SU-DHL-6 (cell line): ENCODE measurements at regions not wholly inside any gene's neighbourhood (a gene's known extent, or its start where the extent isn't known, plus 50 kb on each side); places are given as distances from the start of the nearest gene placed in this dataset.

Source experiments
- H2AFZ ChIP-seq: fragments of 200-600 bp; sonication (generic); 2 replicates; pipeline ENCODE4 v1.6.1; 2014; ENCODE audit warnings: low read depth, mild to moderate bottlenecking, moderate library complexity, mixed read lengths, antibody characterized with exemption, low read length; ENCODE audit not compliant: severe bottlenecking
- H3F3A ChIP-seq: fragments of 200-600 bp; shearing (Covaris generic); 2 replicates; pipeline ENCODE4 v1.6.0; 2016; ENCODE audit warnings: antibody characterized with exemption, mild to moderate bottlenecking; ENCODE audit not compliant: insufficient read depth
- H3K27ac ChIP-seq: fragments of 200-600 bp; sonication (generic); 2 replicates; pipeline ENCODE4 v1.5.1; 2016; ENCODE audit warnings: low read depth, mild to moderate bottlenecking, low read length, moderate library complexity, mixed read lengths
- H3K27me3 ChIP-seq: fragments of 200-600 bp; sonication (generic), shearing (Covaris generic); 2 replicates; pipeline ENCODE4 v1.6.0; 2014; ENCODE audit warnings: mild to moderate bottlenecking, low read length
- H3K36me3 ChIP-seq: fragments of 200-600 bp; sonication (generic); 2 replicates; pipeline ENCODE4 v1.6.1; 2014; ENCODE audit warnings: mild to moderate bottlenecking, low read length, mixed read lengths
- H3K4me2 ChIP-seq: fragments of 300-600, 200-600 bp; shearing (Covaris generic), sonication (generic); 2 replicates; pipeline ENCODE4 v1.6.0; 2014; ENCODE audit warnings: low read length, low read depth, mild to moderate bottlenecking; ENCODE audit not compliant: poor library complexity, severe bottlenecking
- H3K4me3 ChIP-seq: fragments of 200-600 bp; sonication (generic); 2 replicates; pipeline ENCODE4 v1.5.1; 2014; ENCODE audit warnings: antibody characterized with exemption, low read length, mild to moderate bottlenecking, mixed read lengths; ENCODE audit not compliant: insufficient read depth, poor library complexity, severe bottlenecking
- H3K79me2 ChIP-seq: fragments of 200-600 bp; sonication (generic); 2 replicates; pipeline ENCODE4 v1.6.1; 2014; ENCODE audit warnings: mild to moderate bottlenecking, low read length, moderate library complexity; ENCODE audit not compliant: insufficient read depth
- H3K9ac ChIP-seq: fragments of 200-600 bp; sonication (generic); 2 replicates; pipeline ENCODE4 v1.7.0; 2014; ENCODE audit warnings: mild to moderate bottlenecking, low read length
- H3K9me2 ChIP-seq: fragments of 200-600 bp; sonication (generic); replicated peaks from 2 replicates; pipeline ENCODE4 v1.6.1; 2014; ENCODE audit warnings: low read length; ENCODE audit not compliant: insufficient read depth
- H3K9me3 ChIP-seq: fragments of 200-600 bp; sonication (generic); 2 replicates; pipeline ENCODE4 v1.6.1; 2014; ENCODE audit warnings: low read length, mixed read lengths; ENCODE audit not compliant: insufficient read depth
- H4K20me1 ChIP-seq: fragments of 200-600 bp; sonication (generic); 2 replicates; pipeline ENCODE4 v1.6.1; 2014; ENCODE audit warnings: low read depth, mild to moderate bottlenecking, antibody characterized with exemption, low read length, moderate library complexity, mixed read lengths
- CTCF ChIP-seq: fragments of 200-600 bp; sonication (generic); IDR thresholded peaks from one replicate; pipeline ENCODE4 v1.5.1; 2017; ENCODE audit warnings: antibody characterized with exemption, mild to moderate bottlenecking, low read length, moderate library complexity; ENCODE audit not compliant: insufficient read depth, poor library complexity, severe bottlenecking
- EZH2phosphoT487 ChIP-seq: fragments of 200-600 bp; sonication (generic), shearing (Covaris generic); conservative IDR thresholded peaks from 2 replicates; pipeline ENCODE4 v1.6.1; 2018; ENCODE audit warnings: mild to moderate bottlenecking, antibody characterized with exemption, low read length, moderate library complexity, mixed read lengths

GRCh38 chr1:82386365-82387011, 585.8 kb downstream of the ADGRL2 start:
- H3K4me3 ChIP-seq: no peak overlapping the region
- no peak for TF ChIP-seq CTCF
- TF ChIP-seq EZH2phosphoT487: no peak
- H3K27me3 ChIP-seq: no peaks in the 10 kb centered on the region
- no peaks in the 10 kb centered on the region for H3F3A ChIP-seq
- H3K9ac ChIP-seq: no peak overlapping the region
- H3K27ac ChIP-seq: no peak overlapping the region
- no peak overlapping the region for H3K4me2 ChIP-seq
- H2AFZ ChIP-seq: no peak overlapping the region
- H3K9me2 ChIP-seq: no peaks in the 10 kb centered on the region
- no peaks in the 10 kb centered on the region for H3K36me3 ChIP-seq
- H4K20me1 ChIP-seq: no peaks in the 10 kb centered on the region
- H3K9me3 ChIP-seq: no peaks in the 10 kb centered on the region
- no peaks in the 10 kb centered on the region for H3K79me2 ChIP-seq

GRCh38 chr1:82384776-82385175, 584.0 kb downstream of the ADGRL2 start:
- Histone ChIP-seq H3K79me2 (no peaks in the 10 kb centered on the region), H3K27ac (no peak overlapping the region), H4K20me1 (no peaks in the 10 kb centered on the region), H3K36me3 (no peaks in the 10 kb centered on the region), H3K9me3 (no peaks in the 10 kb centered on the region), H3F3A (no peaks in the 10 kb centered on the region), H3K27me3 (no peaks in the 10 kb centered on the region), H3K9ac (no peak overlapping the region), H3K9me2 (no peaks in the 10 kb centered on the region), H2AFZ (no peak overlapping the region), H3K4me2 (no peak overlapping the region), H3K4me3 (no peak overlapping the region)
- no peak for TF ChIP-seq EZH2phosphoT487
- no peak for TF ChIP-seq CTCF

- TF ChIP-seq EZH2phosphoT487 (no peak), CTCF (no peak)
- no peaks in the 10 kb centered on the region for H3K9me3 ChIP-seq
- no peak overlapping the region for H3K4me3 ChIP-seq
- no peaks in the 10 kb centered on the region for H3K27me3 ChIP-seq
- H2AFZ ChIP-seq: no peak overlapping the region
- no peaks in the 10 kb centered on the region for H3K79me2 ChIP-seq
- no peaks in the 10 kb centered on the region for H4K20me1 ChIP-seq
- no peaks in the 10 kb centered on the region for H3F3A ChIP-seq
- H3K4me2 ChIP-seq: no peak overlapping the region
- no peak overlapping the region for H3K9ac ChIP-seq
- H3K36me3 ChIP-seq: no peaks in the 10 kb centered on the region
- no peak overlapping the region for H3K27ac ChIP-seq
- no peaks in the 10 kb centered on the region for H3K9me2 ChIP-seq
Measured at GRCh38 chr1:82377201-82377884, 576.6 kb downstream of the ADGRL2 start.
